Endothelial cell of umbilical vein (primary cell): ENCODE measurements at regions not wholly inside any gene's neighbourhood (a gene's known extent, or its start where the extent isn't known, plus 50 kb on each side); places are given as distances from the start of the nearest gene placed in this dataset.
A peak's percentile ranks its signal among the peaks of the same experiment; 100 is the strongest.

Experiments
- BruUV-seq: library from RNA; stranded (reverse); fragments of 400-500 nt; replicated peaks from 2 replicates; lab custom pipeline; 2021; lab: Mats Ljungman, UMichigan
- CTCF ChIA-PET: fragments of 300-600, 350-600 bp; sonication (Branson Sonifier 250); formaldehyde crosslinking; loops from one replicate; lab custom pipeline; 2021; ENCODE audit warnings: antibody characterized with exemption, inconsistent platforms; lab: Charles Lee
- POLR2A ChIA-PET: fragments of 300-600, 350-600 bp; sonication (Branson Sonifier 250); formaldehyde crosslinking; loops from one replicate; lab custom pipeline; 2021; ENCODE audit warnings: antibody characterized with exemption, inconsistent platforms; lab: Charles Lee
- DNase-seq: peaks from one replicate; pipeline ENCODE4 v3.0.0-alpha.2; 2011; ENCODE audit warnings: low read depth, low spot score
- FAIRE-seq: peaks from 2 replicates; lab custom pipeline; 2011; peaks lifted over from hg19 to GRCh38; lab: Jason Lieb, UNC
- H2AFZ ChIP-seq: 2 replicates; pipeline ENCODE4 v1.6.0; 2012; ENCODE audit warnings: low read depth, low read length, control low read depth, inconsistent platforms
- H3K27ac ChIP-seq: 2 replicates; pipeline ENCODE4 v1.5.1; 2011; ENCODE audit warnings: low read depth, mild to moderate bottlenecking, control low read depth, low read length, moderate library complexity; ENCODE audit not compliant: insufficient read depth
- H3K27me3 ChIP-seq, 2 experiments: 2 replicates each; pipeline versions ENCODE4 v1.6.0 to v1.6.1; 2011; ENCODE audit warnings: low read length in 2 of 2, mixed read lengths in 1 of 2; ENCODE audit not compliant: control insufficient read depth in 2 of 2, insufficient read depth in 2 of 2
- H3K36me3 ChIP-seq, 2 experiments: 2 replicates in 1 of 2; 3 replicates in 1 of 2; pipeline ENCODE4 v1.5.1; 2011; ENCODE audit warnings: low read length in 2 of 2, mild to moderate bottlenecking in 1 of 2, moderate library complexity in 1 of 2; ENCODE audit not compliant: control insufficient read depth in 2 of 2, insufficient read depth in 2 of 2; ENCODE audit errors: extremely low read depth in 1 of 2
- H3K4me1 ChIP-seq: 3 replicates; pipeline ENCODE4 v1.5.1; 2011; ENCODE audit warnings: mild to moderate bottlenecking, low read length; ENCODE audit not compliant: control insufficient read depth, insufficient read depth; ENCODE audit errors: extremely low read depth
- H3K4me2 ChIP-seq: 2 replicates; pipeline ENCODE4 v1.6.1; 2011; ENCODE audit warnings: low read length, control low read depth, mixed read lengths; ENCODE audit not compliant: insufficient read depth
- H3K4me3 ChIP-seq, 3 experiments: fragments of 200-600 bp in 1 of 3; sonication (generic), shearing (Covaris generic) in 1 of 3; replicated peaks in 1 of 3; 2 replicates each; pipeline ENCODE4 v1.5.1; 2011 to 2016; ENCODE audit warnings: control low read depth in 3 of 3, low read length in 3 of 3, mild to moderate bottlenecking in 2 of 3, inconsistent platforms in 1 of 3, low read depth in 1 of 3, moderate library complexity in 1 of 3; ENCODE audit not compliant: insufficient read depth in 1 of 3
- H3K79me2 ChIP-seq: 2 replicates; pipeline ENCODE4 v1.6.0; 2012; ENCODE audit warnings: low read length, inconsistent platforms; ENCODE audit not compliant: control insufficient read depth, insufficient read depth
- H3K9ac ChIP-seq: replicated peaks from 2 replicates; pipeline ENCODE3; 2011; ENCODE audit warnings: low read length, control low read depth; ENCODE audit not compliant: insufficient read depth; ENCODE audit errors: extremely low read depth
- H3K9me1 ChIP-seq: replicated peaks from 3 replicates; pipeline ENCODE4 v1.6.0; 2011; ENCODE audit warnings: mild to moderate bottlenecking, low read length; ENCODE audit not compliant: control insufficient read depth, insufficient read depth; ENCODE audit errors: extremely low read depth
- H3K9me3 ChIP-seq: replicated peaks from 2 replicates; pipeline ENCODE4 v1.5.1; 2012; ENCODE audit warnings: low read length, inconsistent platforms; ENCODE audit not compliant: control insufficient read depth, insufficient read depth
- H4K20me1 ChIP-seq: replicated peaks from 2 replicates; pipeline ENCODE3; 2011; ENCODE audit warnings: mild to moderate bottlenecking, low read length; ENCODE audit not compliant: control insufficient read depth, insufficient read depth; ENCODE audit errors: extremely low read depth
- CTCF ChIP-seq, 2 donors: IDR thresholded peaks; 1 replicate in 1 of 2; 2 replicates in 1 of 2; pipeline ENCODE4 v1.5.1; 2011; ENCODE audit warnings: low read length in 2 of 2, mild to moderate bottlenecking in 2 of 2, moderate library complexity in 2 of 2, control low read depth in 1 of 2, inconsistent platforms in 1 of 2, low read depth in 1 of 2; ENCODE audit not compliant: insufficient read depth in 1 of 2; ENCODE audit errors: extremely low read depth in 1 of 2
- EZH2 ChIP-seq: IDR thresholded peaks from 2 replicates; pipeline ENCODE4 v1.6.1; 2012; ENCODE audit warnings: borderline replicate concordance, low read depth, mild to moderate bottlenecking, moderate library complexity, low read length, inconsistent platforms; ENCODE audit not compliant: severe bottlenecking
- FOS ChIP-seq: IDR thresholded peaks from 2 replicates; pipeline ENCODE4 v1.6.1; 2011; ENCODE audit warnings: mild to moderate bottlenecking, low read length, moderate library complexity, borderline replicate concordance; ENCODE audit not compliant: insufficient read depth
- GATA2 ChIP-seq: IDR thresholded peaks from 2 replicates; pipeline ENCODE4 v1.7.0; 2011; ENCODE audit warnings: low read depth, mild to moderate bottlenecking, moderate library complexity, mixed read lengths, low read length; ENCODE audit not compliant: insufficient read length, insufficient read depth
- JUN ChIP-seq: IDR thresholded peaks from 2 replicates; pipeline ENCODE4 v1.6.1; 2011; ENCODE audit warnings: borderline replicate concordance, low read depth; ENCODE audit not compliant: insufficient read length, insufficient read depth
- MAX ChIP-seq: IDR thresholded peaks from 2 replicates; pipeline ENCODE4 v1.6.1; 2011; ENCODE audit not compliant: insufficient read depth, insufficient read length
- MYC ChIP-seq: IDR thresholded peaks from one replicate; pipeline ENCODE4 v1.6.1; 2011; ENCODE audit warnings: mild to moderate bottlenecking, low read depth, low read length
- POLR2A ChIP-seq: IDR thresholded peaks from 2 replicates; pipeline ENCODE4 v1.6.1; 2012; ENCODE audit warnings: low read depth, mild to moderate bottlenecking, control low read depth, low read length
- POLR2AphosphoS5 ChIP-seq: IDR thresholded peaks from 2 replicates; pipeline ENCODE4 v1.6.1; 2012; ENCODE audit warnings: low read depth, mild to moderate bottlenecking, control low read depth, low read length, moderate library complexity; ENCODE audit not compliant: insufficient read depth
- dilution Hi-C: fragments of 300-500 bp; cut with MboI; formaldehyde crosslinking; loops from one replicate; pipeline ENCODE4 v1.15.0; 2019; ENCODE audit warnings: low sequenced_read_pairs; ENCODE audit not compliant: extremely low pct_ligation_motif_present
- intact Hi-C: fragments of 100-400 bp; cut with micrococcal nuclease; formaldehyde crosslinking; loops from one replicate; pipeline ENCODE4 v1.10.0; 2022

- Histone ChIP-seq H4K20me1 (no peaks in the 10 kb centered on the region), H3K79me2 (no peaks in the 10 kb centered on the region), H3K36me3 (no peaks in the 10 kb centered on the region), H3K4me3 (no peak overlapping the region), H3K4me2 (peak overlapping the region; percentile 71), H3K4me1 (peaks cover 25% of the 10 kb centered on the region), H3K9me1 (no peaks in the 10 kb centered on the region), H3K27ac (no peak overlapping the region), H3K27me3 (peaks cover 0 to 3% of the 10 kb centered on the region in 2 experiments), H2AFZ (no peak overlapping the region), H3K9ac (no peak overlapping the region), H3K9me3 (no peaks in the 10 kb centered on the region)
- FAIRE-seq (no peak), DNase-seq (peak; percentile 21)
- no TSS peak for BruUV-seq
- ChIA-PET POLR2A (no interaction called here), CTCF (no interaction called here)
- no peak for TF ChIP-seq JUN
- TF ChIP-seq GATA2 = peak; percentile 73
- dilution Hi-C loops (no loop called here), intact Hi-C loops (loop anchor here (2.0 kb wide), 1 partner anchor 206 kb away; no protein-coding TSS in a partner anchor)
Measured at GRCh38 chr11:134742956-134743819, 331.1 kb upstream of the B3GAT1 start.

- Histone ChIP-seq H2AFZ (no peak overlapping the region), H3K27ac (peak overlapping the region; percentile 61), H4K20me1 (no peaks in the 10 kb centered on the region), H3K4me1 (peaks cover 25% of the 10 kb centered on the region), H3K4me3 (no peak overlapping the region), H3K9ac (peak overlapping the region; percentile 25), H3K9me3 (no peaks in the 10 kb centered on the region), H3K9me1 (no peaks in the 10 kb centered on the region), H3K36me3 (no peaks in the 10 kb centered on the region), H3K27me3 (peaks cover 0 to 3% of the 10 kb centered on the region in 2 experiments), H3K4me2 (peak overlapping the region; percentile 71), H3K79me2 (no peaks in the 10 kb centered on the region)
- ChIA-PET CTCF (no interaction called here), POLR2A (no interaction called here)
- no peak for TF ChIP-seq MYC
- TF ChIP-seq MAX = no peak
- TF ChIP-seq EZH2 = no peak
- TF ChIP-seq JUN = no peak
- no peak for TF ChIP-seq GATA2
- TF ChIP-seq POLR2AphosphoS5 = no peak
- TF ChIP-seq FOS = no peak
- no peak for TF ChIP-seq CTCF (IDR thresholded peaks at IDR 0.05; ENCODE audit: extremely low read depth in 1 of 2, insufficient read depth in 1 of 2, low read depth in 1 of 2, low read length in 2 of 2)
- no peak for TF ChIP-seq POLR2A
- intact Hi-C loops (loop anchor here (2.0 kb wide), 1 partner anchor 207 kb away; no protein-coding TSS in a partner anchor), dilution Hi-C loops (no loop called here)
- peak; percentile 4 for DNase-seq
- FAIRE-seq = no peak
- no TSS peak for BruUV-seq
Measured at GRCh38 chr11:134742224-134742612, 330.2 kb upstream of the B3GAT1 start.
